ENCODE measurements at regions not wholly inside any gene's neighbourhood (a gene's known extent, or its start where the extent isn't known, plus 50 kb on each side); places are given as distances from the start of the nearest gene placed in this dataset.

- Histone ChIP-seq H3K4me3 (ENCODE audit: low read length) (no peak overlapping the region), H3K4me1 (ENCODE audit: control insufficient read depth, insufficient read depth, low read length) (no peaks in the 10 kb centered on the region), H3K27me3 (ENCODE audit: control insufficient read depth, insufficient read depth, low read length) (no peaks in the 10 kb centered on the region), H3K27ac (ENCODE audit: low read length) (no peak overlapping the region), H3K36me3 (ENCODE audit: control insufficient read depth, insufficient read depth, low read length) (no peaks in the 10 kb centered on the region), H3K9me3 (ENCODE audit: control insufficient read depth, insufficient read depth, low read length) (no peaks in the 10 kb centered on the region)
- WGBS (ENCODE audit: insufficient coverage, insufficient read length), result no CpG with 5 or more reads among the region's 3 CpGs
- DNase-seq (ENCODE audit: low read depth, low spot score), result no peak
Observed at GRCh38 chr1:221315330-221315729, 426.6 kb downstream of the DUSP10 start.

GRCh38 chr1:221316491-221317056, 425.3 kb downstream of the DUSP10 start:
- Histone ChIP-seq H3K27ac (ENCODE audit: low read length) (no peak overlapping the region), H3K4me1 (ENCODE audit: control insufficient read depth, insufficient read depth, low read length) (no peaks in the 10 kb centered on the region), H3K4me3 (ENCODE audit: low read length) (no peak overlapping the region), H3K9me3 (ENCODE audit: control insufficient read depth, insufficient read depth, low read length) (no peaks in the 10 kb centered on the region), H3K36me3 (ENCODE audit: control insufficient read depth, insufficient read depth, low read length) (no peaks in the 10 kb centered on the region), H3K27me3 (ENCODE audit: control insufficient read depth, insufficient read depth, low read length) (no peaks in the 10 kb centered on the region)
- DNase-seq (ENCODE audit: low read depth, low spot score), result no peak
- WGBS (ENCODE audit: insufficient coverage, insufficient read length), result no CpG with 5 or more reads among the region's 1 CpG

DNA sequence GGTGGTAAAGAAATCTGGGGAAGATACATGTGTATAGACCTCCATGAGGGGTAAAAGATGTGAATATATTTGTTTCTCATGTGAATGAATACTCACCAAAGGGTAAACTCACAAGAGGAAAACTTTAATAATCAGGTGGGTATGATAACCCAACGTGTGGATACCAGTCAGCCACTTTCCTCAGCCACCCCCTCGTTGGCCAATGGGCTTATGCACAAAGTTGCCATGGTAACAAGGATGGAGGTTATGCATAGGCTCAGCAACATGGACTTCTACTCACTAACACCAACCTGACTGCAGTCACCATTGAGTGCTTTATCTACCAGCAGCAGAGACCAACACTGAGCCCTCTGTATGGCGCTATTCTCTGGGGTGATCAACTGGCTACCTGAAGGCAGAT, 424.4 kb downstream of the DUSP10 start:
- no peaks in the 10 kb centered on the region for H3K36me3 ChIP-seq (ENCODE audit: control insufficient read depth, insufficient read depth, low read length)
- no peaks in the 10 kb centered on the region for H3K4me1 ChIP-seq (ENCODE audit: control insufficient read depth, insufficient read depth, low read length)
- no peak overlapping the region for H3K4me3 ChIP-seq (ENCODE audit: low read length)
- WGBS (ENCODE audit: insufficient coverage, insufficient read length), result no CpG with 5 or more reads among the region's 3 CpGs
- DNase-seq (ENCODE audit: low read depth, low spot score), result no peak
- no peaks in the 10 kb centered on the region for H3K9me3 ChIP-seq (ENCODE audit: control insufficient read depth, insufficient read depth, low read length)
- no peak overlapping the region for H3K27ac ChIP-seq (ENCODE audit: low read length)
- H3K27me3 ChIP-seq (ENCODE audit: control insufficient read depth, insufficient read depth, low read length), result no peaks in the 10 kb centered on the region

GRCh38 chr1:221327954-221328353, 413.9 kb downstream of the DUSP10 start:
- no CpG with 5 or more reads among the region's 4 CpGs for WGBS (ENCODE audit: insufficient coverage, insufficient read length)
- DNase-seq (ENCODE audit: low read depth, low spot score), result no peak
- no peaks in the 10 kb centered on the region for H3K36me3 ChIP-seq (ENCODE audit: control insufficient read depth, insufficient read depth, low read length)
- no peaks in the 10 kb centered on the region for H3K4me1 ChIP-seq (ENCODE audit: control insufficient read depth, insufficient read depth, low read length)
- H3K9me3 ChIP-seq (ENCODE audit: control insufficient read depth, insufficient read depth, low read length), result no peaks in the 10 kb centered on the region
- H3K27me3 ChIP-seq (ENCODE audit: control insufficient read depth, insufficient read depth, low read length), result no peaks in the 10 kb centered on the region
- H3K27ac ChIP-seq (ENCODE audit: low read length), result no peak overlapping the region
- H3K4me3 ChIP-seq (ENCODE audit: low read length), result no peak overlapping the region

- Histone ChIP-seq H3K4me1 (ENCODE audit: control insufficient read depth, insufficient read depth, low read length) (no peaks in the 10 kb centered on the region), H3K4me3 (ENCODE audit: low read length) (no peak overlapping the region), H3K27ac (ENCODE audit: low read length) (no peak overlapping the region), H3K36me3 (ENCODE audit: control insufficient read depth, insufficient read depth, low read length) (no peaks in the 10 kb centered on the region), H3K27me3 (ENCODE audit: control insufficient read depth, insufficient read depth, low read length) (no peaks in the 10 kb centered on the region), H3K9me3 (ENCODE audit: control insufficient read depth, insufficient read depth, low read length) (no peaks in the 10 kb centered on the region)
- no peak for DNase-seq (ENCODE audit: low read depth, low spot score)
- WGBS (ENCODE audit: insufficient coverage, insufficient read length), result no CpG with 5 or more reads among the region's 2 CpGs
Observed at GRCh38 chr1:221328371-221328770, 413.5 kb downstream of the DUSP10 start.

DNA sequence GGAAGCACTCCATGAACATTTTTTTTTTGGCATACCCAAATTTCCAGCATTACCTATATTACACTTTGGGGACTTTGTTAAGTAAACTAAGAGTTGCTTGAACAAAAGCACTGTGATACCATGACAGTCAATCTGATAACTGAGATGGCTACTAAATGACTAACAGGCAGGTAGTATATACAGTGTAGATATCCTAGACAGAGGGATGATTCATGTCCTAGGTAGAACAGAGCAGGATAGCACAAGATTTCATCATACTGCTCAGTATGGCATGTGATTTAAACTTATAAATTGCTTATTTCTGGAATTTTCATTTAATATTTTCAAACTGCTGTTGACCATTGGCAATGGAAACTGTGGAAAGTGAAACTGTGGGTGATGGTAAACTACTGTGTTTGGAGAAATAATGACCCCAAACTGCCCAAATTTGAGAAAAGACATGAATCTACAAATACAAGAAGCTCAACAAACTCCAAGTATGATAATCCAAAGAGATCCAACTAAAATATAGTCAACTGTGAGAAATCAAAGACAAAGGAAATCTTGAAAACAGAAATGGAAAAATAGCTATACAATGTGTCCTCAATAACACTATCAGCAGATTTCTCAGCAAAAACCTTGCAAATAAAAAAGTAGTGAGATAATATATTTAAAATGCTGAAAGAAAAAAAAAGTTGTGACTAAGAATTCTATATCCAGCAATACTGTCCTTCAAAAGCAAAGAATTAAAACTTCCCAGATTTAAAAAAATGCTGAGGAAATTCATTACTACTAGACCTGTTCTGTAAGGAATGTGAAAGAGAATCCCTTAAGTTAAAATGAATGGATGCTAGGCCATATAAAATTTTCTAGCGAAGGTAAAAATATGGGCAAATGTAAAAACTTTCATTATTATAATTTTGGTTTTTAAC, 410.4 kb downstream of the DUSP10 start:
- no peaks in the 10 kb centered on the region for H3K4me1 ChIP-seq (ENCODE audit: control insufficient read depth, insufficient read depth, low read length)
- no peaks in the 10 kb centered on the region for H3K9me3 ChIP-seq (ENCODE audit: control insufficient read depth, insufficient read depth, low read length)
- H3K36me3 ChIP-seq (ENCODE audit: control insufficient read depth, insufficient read depth, low read length), result no peaks in the 10 kb centered on the region
- WGBS (ENCODE audit: insufficient coverage, insufficient read length), result no CpG with 5 or more reads among the region's 1 CpG
- no peak overlapping the region for H3K4me3 ChIP-seq (ENCODE audit: low read length)
- no peaks in the 10 kb centered on the region for H3K27me3 ChIP-seq (ENCODE audit: control insufficient read depth, insufficient read depth, low read length)
- no peak for DNase-seq (ENCODE audit: low read depth, low spot score)
- H3K27ac ChIP-seq (ENCODE audit: low read length), result no peak overlapping the region

DNA sequence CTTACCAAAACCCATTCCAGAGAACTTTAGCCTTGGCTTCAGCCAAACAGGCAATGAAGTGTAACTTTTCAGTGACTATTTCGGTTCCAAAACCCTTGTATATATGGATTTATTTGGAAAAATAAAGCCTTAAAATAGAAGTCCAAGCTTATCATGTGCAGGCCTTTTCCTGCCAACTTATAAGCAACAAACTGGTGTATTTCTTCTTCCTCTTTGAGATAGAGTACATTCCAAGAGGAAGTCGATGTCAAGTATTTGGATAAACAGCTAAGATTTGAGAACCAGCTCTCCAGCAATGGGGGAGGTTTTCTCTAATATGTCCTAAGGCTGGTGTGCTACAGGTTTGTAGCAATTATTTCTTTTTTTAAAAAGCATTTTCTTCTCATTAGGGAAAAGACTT, 407.8 kb downstream of the DUSP10 start:
- DNase-seq (ENCODE audit: low read depth, low spot score), result no peak
- Histone ChIP-seq H3K4me1 (ENCODE audit: control insufficient read depth, insufficient read depth, low read length) (no peaks in the 10 kb centered on the region), H3K4me3 (ENCODE audit: low read length) (no peak overlapping the region), H3K9me3 (ENCODE audit: control insufficient read depth, insufficient read depth, low read length) (no peaks in the 10 kb centered on the region), H3K27ac (ENCODE audit: low read length) (no peak overlapping the region), H3K36me3 (ENCODE audit: control insufficient read depth, insufficient read depth, low read length) (no peaks in the 10 kb centered on the region), H3K27me3 (ENCODE audit: control insufficient read depth, insufficient read depth, low read length) (no peaks in the 10 kb centered on the region)
- no CpG with 5 or more reads among the region's 2 CpGs for WGBS (ENCODE audit: insufficient coverage, insufficient read length)

DNA sequence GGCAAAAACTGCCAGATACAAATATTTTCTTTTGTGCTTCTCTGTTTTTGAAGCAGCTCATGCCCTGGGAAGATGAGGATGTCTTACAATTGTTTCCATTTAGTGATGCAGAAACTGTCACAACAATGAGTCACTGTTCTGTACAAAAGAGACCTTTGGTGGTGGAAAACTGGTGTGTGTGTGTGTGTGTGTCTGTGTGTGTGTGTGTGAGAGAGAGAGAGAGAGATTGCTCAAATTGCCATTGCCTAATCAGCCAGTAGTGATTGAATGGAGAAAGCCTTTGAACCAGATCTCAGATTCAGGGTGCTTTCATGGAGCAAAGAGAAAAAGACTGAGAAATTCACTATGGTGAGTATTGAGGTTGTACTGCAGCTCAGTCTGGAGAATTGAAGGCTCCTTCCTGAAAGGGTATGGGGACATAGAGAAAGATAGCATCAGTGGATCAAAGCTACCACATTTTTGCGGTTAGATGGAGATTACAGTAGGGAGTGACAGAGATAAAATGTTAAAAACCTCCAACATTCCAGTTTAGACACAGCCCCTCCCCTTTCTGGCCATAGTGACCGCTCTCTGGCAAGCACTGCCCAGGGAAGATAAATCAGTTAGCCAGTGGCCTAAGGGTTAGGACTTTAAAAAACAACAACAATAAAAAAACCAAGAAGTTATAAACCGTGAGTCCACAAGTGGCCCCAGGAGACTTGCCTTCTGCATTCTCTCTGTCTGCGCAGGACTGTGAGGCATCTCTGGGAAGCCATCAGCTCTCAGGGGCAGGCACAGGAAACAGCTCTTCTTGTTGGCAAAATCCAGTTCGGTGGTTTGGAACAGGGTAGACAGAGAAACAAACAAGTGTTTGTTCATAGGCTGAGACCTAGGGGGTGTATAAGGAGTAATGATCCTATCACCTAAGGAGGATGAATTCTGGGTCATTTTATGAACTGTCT, 406.5 kb downstream of the DUSP10 start:
- DNase-seq (ENCODE audit: low read depth, low spot score), result no peak
- Histone ChIP-seq H3K27ac (ENCODE audit: low read length) (no peak overlapping the region), H3K27me3 (ENCODE audit: control insufficient read depth, insufficient read depth, low read length) (no peaks in the 10 kb centered on the region), H3K36me3 (ENCODE audit: control insufficient read depth, insufficient read depth, low read length) (no peaks in the 10 kb centered on the region), H3K9me3 (ENCODE audit: control insufficient read depth, insufficient read depth, low read length) (no peaks in the 10 kb centered on the region), H3K4me1 (ENCODE audit: control insufficient read depth, insufficient read depth, low read length) (no peaks in the 10 kb centered on the region), H3K4me3 (ENCODE audit: low read length) (no peak overlapping the region)
- WGBS (ENCODE audit: insufficient coverage, insufficient read length), result no CpG with 5 or more reads among the region's 5 CpGs

DNA sequence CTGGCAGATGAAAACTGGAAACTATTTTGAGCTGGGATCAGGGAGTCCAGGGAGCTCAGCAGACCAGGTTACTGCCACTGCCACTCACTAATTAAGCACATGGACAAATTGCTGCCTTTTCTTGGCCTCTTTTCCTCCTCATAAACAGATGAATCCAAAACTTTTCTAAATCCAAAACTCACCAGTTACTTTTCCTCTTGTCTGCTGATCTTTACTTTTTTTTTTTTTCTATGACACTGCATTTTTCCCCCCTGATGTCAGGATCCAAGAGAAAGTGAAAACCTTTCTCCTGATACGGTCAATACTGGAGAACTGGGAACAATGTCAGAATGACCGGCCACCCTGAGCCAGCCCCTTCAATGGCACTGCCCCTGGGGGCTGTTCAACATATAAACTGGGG, 405.8 kb downstream of the DUSP10 start:
- Histone ChIP-seq H3K27ac (ENCODE audit: low read length) (no peak overlapping the region), H3K4me1 (ENCODE audit: control insufficient read depth, insufficient read depth, low read length) (no peaks in the 10 kb centered on the region), H3K36me3 (ENCODE audit: control insufficient read depth, insufficient read depth, low read length) (no peaks in the 10 kb centered on the region), H3K4me3 (ENCODE audit: low read length) (no peak overlapping the region), H3K9me3 (ENCODE audit: control insufficient read depth, insufficient read depth, low read length) (no peaks in the 10 kb centered on the region), H3K27me3 (ENCODE audit: control insufficient read depth, insufficient read depth, low read length) (no peaks in the 10 kb centered on the region)
- WGBS (ENCODE audit: insufficient coverage, insufficient read length), result no CpG with 5 or more reads among the region's 2 CpGs
- DNase-seq (ENCODE audit: low read depth, low spot score), result no peak

DNA sequence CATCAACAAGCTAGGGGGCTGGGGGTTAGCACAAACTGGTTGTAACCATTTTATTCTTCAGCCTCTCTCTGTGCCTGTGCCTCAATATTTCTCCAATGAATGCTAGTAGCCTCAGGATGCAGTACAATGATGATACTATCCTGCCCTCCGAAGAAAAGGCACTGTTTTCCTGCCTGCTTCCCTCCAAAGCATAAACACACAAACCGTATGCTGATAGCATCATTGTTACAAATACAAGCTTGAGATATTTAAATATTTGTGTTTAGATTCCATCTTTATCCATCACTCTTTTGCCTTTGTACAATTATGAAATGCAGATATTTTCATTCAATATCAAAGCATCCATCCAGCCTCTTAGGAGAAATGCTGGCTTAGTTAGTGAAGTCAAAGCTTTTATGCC, 404.8 kb downstream of the DUSP10 start:
- Histone ChIP-seq H3K27ac (ENCODE audit: low read length) (no peak overlapping the region), H3K27me3 (ENCODE audit: control insufficient read depth, insufficient read depth, low read length) (no peaks in the 10 kb centered on the region), H3K4me1 (ENCODE audit: control insufficient read depth, insufficient read depth, low read length) (no peaks in the 10 kb centered on the region), H3K4me3 (ENCODE audit: low read length) (no peak overlapping the region), H3K36me3 (ENCODE audit: control insufficient read depth, insufficient read depth, low read length) (no peaks in the 10 kb centered on the region), H3K9me3 (ENCODE audit: control insufficient read depth, insufficient read depth, low read length) (no peaks in the 10 kb centered on the region)
- no peak for DNase-seq (ENCODE audit: low read depth, low spot score)
- no CpG with 5 or more reads among the region's 2 CpGs for WGBS (ENCODE audit: insufficient coverage, insufficient read length)

All from iPS DF 6.9 (cell line).